ENCODE measurements at regions not wholly inside any gene's neighbourhood (a gene's known extent, or its start where the extent isn't known, plus 50 kb on each side); places are given as distances from the start of the nearest gene placed in this dataset.

DNA sequence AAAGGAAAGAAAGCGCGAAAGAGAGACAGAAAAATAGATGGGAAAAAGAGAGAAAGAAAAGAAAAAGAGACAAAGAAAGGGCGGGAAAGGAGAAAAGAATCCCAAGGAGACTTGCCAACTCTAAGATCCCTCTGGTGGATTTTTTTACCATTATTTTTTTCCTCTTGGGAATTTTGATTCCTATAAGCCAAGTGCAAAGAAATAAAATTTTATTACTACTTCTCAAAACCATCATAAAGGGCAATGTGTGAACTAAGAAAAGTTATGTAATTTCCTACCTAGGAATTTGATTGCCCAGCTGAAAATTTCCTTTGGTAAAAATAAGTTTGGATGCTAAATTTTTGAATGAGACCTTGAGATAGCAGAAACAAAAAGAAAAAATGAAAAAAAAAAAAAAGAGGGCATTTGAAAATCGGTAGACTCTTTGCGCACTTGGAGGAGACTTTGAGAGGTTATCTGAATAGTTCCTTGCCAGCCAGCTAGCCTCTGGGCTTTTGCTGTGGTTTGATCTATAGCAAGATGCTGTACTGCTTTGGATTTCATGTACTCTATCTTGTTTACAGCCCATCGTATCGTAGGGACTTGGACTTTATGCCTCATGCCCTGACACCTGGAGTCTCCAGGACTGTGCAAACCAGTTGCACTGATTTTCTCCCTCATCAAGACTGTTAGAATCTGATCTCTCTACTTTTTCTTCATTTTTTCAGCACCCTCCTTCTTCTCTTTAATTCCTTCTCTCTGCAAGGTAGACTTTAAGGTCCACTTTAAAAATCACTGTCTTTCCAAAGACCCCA, 535.4 kb upstream of the MKI67 start:
- Mint-ChIP-seq H3K4me3 (no peak overlapping the region), H3K4me1 (peaks cover 3% of the 10 kb centered on the region), H3K36me3 (no peaks in the 10 kb centered on the region), H3K27ac (no peak overlapping the region), H3K27me3 (ENCODE audit: insufficient read depth, low read depth) (peaks cover 5% of the 10 kb centered on the region), H3K9me3 (peaks cover 10% of the 10 kb centered on the region)
- Histone ChIP-seq H3K27me3 (no peaks in the 10 kb centered on the region), H3K4me3 (no peak overlapping the region), H3F3A (ENCODE audit: low read depth) (no peaks in the 10 kb centered on the region), H3K9ac (no peak overlapping the region), H3K79me2 (ENCODE audit: low read depth) (no peaks in the 10 kb centered on the region), H2AFZ (replicated peaks) (no peak overlapping the region), H3K4me1 (no peaks in the 10 kb centered on the region), H3K27ac (no peak overlapping the region), H3K4me2 (no peak overlapping the region), H3K9me3 (ENCODE audit: low read depth) (peaks cover 8% of the 10 kb centered on the region), H3K36me3 (no peaks in the 10 kb centered on the region), H4K20me1 (ENCODE audit: low read depth) (no peaks in the 10 kb centered on the region)
- DNase-seq (ENCODE audit: low spot score) = no peak
- no peak for TF ChIP-seq EZH2phosphoT487 (IDR thresholded peaks at IDR 0.05)
- TF ChIP-seq EZH2 (IDR thresholded peaks at IDR 0.05) = no peak
- TF ChIP-seq, protein P1, sequence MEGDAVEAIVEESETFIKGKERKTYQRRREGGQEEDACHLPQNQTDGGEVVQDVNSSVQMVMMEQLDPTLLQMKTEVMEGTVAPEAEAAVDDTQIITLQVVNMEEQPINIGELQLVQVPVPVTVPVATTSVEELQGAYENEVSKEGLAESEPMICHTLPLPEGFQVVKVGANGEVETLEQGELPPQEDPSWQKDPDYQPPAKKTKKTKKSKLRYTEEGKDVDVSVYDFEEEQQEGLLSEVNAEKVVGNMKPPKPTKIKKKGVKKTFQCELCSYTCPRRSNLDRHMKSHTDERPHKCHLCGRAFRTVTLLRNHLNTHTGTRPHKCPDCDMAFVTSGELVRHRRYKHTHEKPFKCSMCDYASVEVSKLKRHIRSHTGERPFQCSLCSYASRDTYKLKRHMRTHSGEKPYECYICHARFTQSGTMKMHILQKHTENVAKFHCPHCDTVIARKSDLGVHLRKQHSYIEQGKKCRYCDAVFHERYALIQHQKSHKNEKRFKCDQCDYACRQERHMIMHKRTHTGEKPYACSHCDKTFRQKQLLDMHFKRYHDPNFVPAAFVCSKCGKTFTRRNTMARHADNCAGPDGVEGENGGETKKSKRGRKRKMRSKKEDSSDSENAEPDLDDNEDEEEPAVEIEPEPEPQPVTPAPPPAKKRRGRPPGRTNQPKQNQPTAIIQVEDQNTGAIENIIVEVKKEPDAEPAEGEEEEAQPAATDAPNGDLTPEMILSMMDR (IDR thresholded peaks at IDR 0.05) = no peak

DNA sequence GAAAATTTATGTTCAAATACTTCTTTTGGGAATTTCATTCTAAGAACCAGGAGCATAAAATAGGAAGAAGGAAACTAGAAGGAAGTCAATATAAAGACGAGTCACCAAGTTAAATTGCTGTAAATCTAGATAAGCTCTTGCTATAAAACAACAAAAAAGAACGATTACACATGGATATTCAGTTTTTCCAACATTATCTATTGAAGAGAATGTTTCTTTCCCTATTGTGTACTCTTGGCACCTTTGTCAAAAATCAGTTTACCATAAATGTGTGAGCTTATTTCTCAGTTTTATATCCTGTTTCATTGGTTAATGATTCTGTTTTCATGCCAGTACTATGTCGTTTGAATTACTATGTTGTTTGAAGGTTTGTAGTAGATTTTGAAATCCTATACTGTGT, 536.3 kb upstream of the MKI67 start:
- H3F3A ChIP-seq (ENCODE audit: low read depth) = no peaks in the 10 kb centered on the region
- Mint-ChIP-seq H3K27me3 (ENCODE audit: insufficient read depth, low read depth) (peaks cover 5% of the 10 kb centered on the region), H3K9me3 (peaks cover 10% of the 10 kb centered on the region), H3K4me1 (no peaks in the 10 kb centered on the region), H3K27ac (no peak overlapping the region), H3K36me3 (no peaks in the 10 kb centered on the region), H3K4me3 (no peak overlapping the region)
- H3K27me3 ChIP-seq = no peaks in the 10 kb centered on the region
- H3K9ac ChIP-seq = no peak overlapping the region
- no peaks in the 10 kb centered on the region for H4K20me1 ChIP-seq (ENCODE audit: low read depth)
- no peak overlapping the region for H3K4me2 ChIP-seq
- no peak overlapping the region for H3K27ac ChIP-seq
- peaks cover 8% of the 10 kb centered on the region for H3K9me3 ChIP-seq (ENCODE audit: low read depth)
- TF ChIP-seq EZH2phosphoT487 (IDR thresholded peaks at IDR 0.05) (no peak), EZH2 (IDR thresholded peaks at IDR 0.05) (no peak)
- TF ChIP-seq, protein P1 (IDR thresholded peaks at IDR 0.05) = no peak
- no peaks in the 10 kb centered on the region for H3K79me2 ChIP-seq (ENCODE audit: low read depth)
- no peaks in the 10 kb centered on the region for H3K4me1 ChIP-seq
- H2AFZ ChIP-seq (replicated peaks) = no peak overlapping the region
- no peak for DNase-seq (ENCODE audit: low spot score)
- H3K36me3 ChIP-seq = no peaks in the 10 kb centered on the region
- no peak overlapping the region for H3K4me3 ChIP-seq

DNA sequence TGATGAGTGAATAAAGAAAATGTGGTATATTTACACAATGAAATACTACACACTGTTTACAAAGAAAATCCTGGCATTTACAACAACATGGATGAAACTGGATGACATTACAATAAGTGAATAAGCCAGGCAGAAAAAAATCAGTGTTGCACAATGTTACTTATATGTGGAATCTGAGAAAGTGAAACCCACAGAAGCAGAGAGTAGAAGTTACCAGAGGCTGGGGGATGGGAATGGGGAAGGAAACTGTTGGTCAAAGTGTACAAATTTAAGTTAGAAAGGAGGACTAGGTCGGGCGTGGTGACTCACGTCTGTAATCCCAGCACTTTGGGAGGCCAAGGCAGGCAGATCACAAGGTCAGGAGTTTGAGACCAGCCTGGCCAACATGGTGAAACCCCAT, 538.5 kb upstream of the MKI67 start:
- TF ChIP-seq, protein P1 (IDR thresholded peaks at IDR 0.05) = no peak
- no peak for TF ChIP-seq EZH2phosphoT487 (IDR thresholded peaks at IDR 0.05)
- TF ChIP-seq EZH2 (IDR thresholded peaks at IDR 0.05) = no peak
- no peaks in the 10 kb centered on the region for H3K36me3 ChIP-seq
- no peak overlapping the region for H2AFZ ChIP-seq (replicated peaks)
- peaks cover 10% of the 10 kb centered on the region for H3K9me3 Mint-ChIP-seq
- H3K4me1 Mint-ChIP-seq = no peaks in the 10 kb centered on the region
- H3K79me2 ChIP-seq (ENCODE audit: low read depth) = no peaks in the 10 kb centered on the region
- H3K27ac Mint-ChIP-seq = no peak overlapping the region
- no peak overlapping the region for H3K4me3 ChIP-seq
- H3K4me3 Mint-ChIP-seq = no peak overlapping the region
- no peak overlapping the region for H3K4me2 ChIP-seq
- no peaks in the 10 kb centered on the region for H3K4me1 ChIP-seq
- no peaks in the 10 kb centered on the region for H3K27me3 ChIP-seq
- H3K27ac ChIP-seq = no peak overlapping the region
- H3F3A ChIP-seq (ENCODE audit: low read depth) = no peaks in the 10 kb centered on the region
- no peaks in the 10 kb centered on the region for H4K20me1 ChIP-seq (ENCODE audit: low read depth)
- no peaks in the 10 kb centered on the region for H3K36me3 Mint-ChIP-seq
- H3K27me3 Mint-ChIP-seq (ENCODE audit: insufficient read depth, low read depth) = peaks cover 5% of the 10 kb centered on the region
- peaks cover 8% of the 10 kb centered on the region for H3K9me3 ChIP-seq (ENCODE audit: low read depth)
- H3K9ac ChIP-seq = no peak overlapping the region
- no peak for DNase-seq (ENCODE audit: low spot score)
